ENCODE measurements at regions not wholly inside any gene's neighbourhood (a gene's known extent, or its start where the extent isn't known, plus 50 kb on each side); places are given as distances from the start of the nearest gene placed in this dataset.

DNA sequence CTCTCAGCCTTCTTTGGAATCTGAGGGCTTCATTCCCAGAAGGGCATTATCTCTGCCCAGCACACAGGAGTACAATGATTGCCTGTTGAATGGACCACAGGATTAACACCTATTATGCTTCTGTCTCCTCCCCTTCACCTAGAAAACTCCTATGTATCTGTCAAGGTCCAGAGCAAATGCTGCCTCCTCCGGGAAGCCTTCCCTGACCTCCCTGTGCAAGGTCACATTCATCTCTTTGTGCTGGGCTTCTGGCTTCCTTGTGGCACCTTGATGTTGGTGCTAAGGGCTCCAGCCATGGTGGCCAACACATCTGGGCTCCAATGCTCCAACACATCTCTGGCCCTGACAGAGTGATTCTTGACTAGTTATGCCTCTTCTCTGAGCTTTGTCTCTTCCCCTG, 49.9 kb upstream of the ATP2B2 start:
- DNase-seq (ENCODE audit: low spot score) = no peak

DNA sequence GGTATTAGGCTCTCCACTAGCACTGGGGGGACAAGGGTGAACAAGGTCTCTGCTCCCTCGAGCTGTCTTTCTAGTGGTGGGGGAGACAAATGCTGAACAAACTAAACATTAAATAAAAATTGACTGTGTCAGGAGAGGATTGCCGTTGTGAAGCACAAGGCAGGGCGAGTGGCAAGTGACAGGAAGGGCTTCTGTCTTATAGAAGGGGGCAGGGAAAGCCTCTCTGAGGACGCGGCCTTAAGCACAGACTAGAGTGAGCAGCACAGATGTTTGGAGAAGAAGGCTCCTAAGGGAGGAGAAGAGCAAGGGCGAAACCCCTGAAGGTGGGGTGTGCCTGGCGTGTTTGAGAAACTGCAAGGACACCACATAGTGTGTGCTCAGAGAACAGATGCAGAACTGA, 50.9 kb upstream of the ATP2B2 start:
- DNase-seq (ENCODE audit: low spot score) = no peak

DNA sequence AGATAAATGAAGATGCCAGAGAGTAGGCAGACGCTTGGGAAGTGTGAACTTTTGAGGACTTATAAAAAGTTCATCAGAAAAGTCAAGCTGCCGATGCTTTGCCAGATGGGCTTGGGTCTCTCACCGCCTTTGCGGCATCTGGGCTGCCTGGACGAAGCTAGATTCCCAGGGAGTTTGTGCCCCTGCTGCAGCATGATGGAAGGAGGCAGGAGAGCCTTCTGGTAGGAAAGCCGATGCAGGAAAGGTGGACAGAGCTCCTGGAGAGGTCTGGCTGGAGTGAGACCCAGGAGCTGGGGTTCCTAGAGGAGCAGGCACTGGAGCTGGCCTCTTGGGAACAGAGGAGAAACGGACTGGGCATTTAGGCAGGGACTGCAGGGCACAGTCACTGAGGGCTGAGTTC, 51.9 kb upstream of the ATP2B2 start:
- no peak for DNase-seq (ENCODE audit: low spot score)

DNA sequence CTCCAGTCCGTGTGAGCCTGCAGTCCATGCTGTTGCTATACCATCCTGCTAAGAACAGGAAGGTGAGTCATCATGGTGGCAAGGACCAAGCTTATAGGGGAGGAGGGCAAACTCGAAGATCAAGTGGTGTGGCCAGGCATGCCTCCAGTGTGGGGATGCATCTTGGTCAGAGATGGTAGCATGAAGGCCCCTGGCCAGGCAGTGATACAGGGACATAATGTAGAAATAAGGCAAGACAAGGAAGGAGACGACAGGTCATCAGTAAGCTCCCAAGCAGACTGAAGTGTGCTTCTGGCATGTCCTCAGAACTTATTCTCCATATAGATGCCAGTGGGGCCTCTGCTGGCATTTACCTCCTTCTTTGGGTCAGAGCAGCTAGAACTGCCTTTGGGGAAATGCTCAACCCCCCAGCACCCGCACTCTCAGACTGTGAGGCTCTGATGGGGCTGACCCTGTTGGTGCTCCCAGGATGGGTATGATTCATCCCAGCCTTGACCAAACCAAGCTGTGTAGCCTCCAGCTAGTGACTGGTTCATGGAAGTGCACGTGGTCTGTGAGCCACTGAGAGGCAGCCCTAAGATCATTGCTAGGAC, 52.5 kb upstream of the ATP2B2 start:
- DNase-seq (ENCODE audit: low spot score) = no peak

DNA sequence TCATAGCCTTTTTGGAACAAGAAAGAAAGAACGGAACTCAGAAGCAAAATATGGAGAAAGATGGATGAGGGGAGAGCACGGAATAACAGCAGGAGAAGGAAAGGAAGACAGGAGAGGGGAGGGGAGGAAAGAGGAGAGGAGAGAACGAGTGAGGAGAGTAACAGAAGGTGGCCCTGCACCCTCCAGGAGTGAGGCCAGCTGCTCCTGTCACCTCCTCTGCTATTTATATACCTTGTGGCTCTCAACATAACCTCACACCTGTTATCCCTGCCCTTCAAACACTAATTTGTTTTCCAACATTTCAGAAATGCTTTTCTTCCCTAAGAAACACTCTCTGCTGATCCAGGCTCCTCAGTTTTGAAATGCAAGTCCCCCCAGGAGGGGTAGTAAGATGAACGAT, 53.4 kb upstream of the ATP2B2 start:
- no peak for DNase-seq (ENCODE audit: low spot score)

DNA sequence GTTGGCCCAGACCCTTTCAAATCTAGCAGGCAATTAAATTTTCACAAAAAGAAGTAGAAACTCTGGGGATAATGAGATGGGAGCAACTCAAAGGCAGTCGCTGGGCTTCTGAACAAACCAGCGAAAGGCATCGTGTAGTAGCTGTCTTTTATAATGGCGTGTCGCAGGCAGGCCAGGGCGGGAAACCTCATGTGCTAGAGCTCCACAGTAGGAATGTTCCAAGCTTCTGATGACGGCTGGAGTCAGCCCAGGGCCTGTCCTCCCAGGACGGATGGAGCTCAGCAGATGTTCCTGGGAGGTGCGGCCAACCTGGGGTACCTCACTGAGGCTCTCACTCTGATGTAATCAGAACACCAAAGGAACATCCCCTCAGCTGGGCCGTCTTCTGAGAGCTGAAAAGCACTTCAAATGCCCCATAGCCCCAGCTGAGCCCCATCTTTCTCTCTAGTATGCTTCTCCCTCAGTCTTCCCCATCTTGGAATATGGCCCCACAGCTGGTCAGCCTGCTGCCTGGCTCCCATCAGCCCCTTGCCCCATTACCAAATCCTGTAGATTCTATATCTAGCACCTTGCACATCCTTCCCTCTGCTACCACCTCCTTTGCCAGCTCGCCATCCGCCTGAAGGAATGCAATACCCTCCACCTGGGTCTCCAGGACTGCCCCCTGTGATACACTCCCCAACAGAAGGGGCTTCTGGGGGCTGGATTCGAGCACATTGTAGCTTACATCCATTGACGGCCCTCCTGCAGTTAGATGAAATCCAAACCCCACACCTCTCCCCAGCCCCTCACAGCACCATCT, 54.9 kb upstream of the ATP2B2 start:
- no peak for DNase-seq (ENCODE audit: low spot score)

DNA sequence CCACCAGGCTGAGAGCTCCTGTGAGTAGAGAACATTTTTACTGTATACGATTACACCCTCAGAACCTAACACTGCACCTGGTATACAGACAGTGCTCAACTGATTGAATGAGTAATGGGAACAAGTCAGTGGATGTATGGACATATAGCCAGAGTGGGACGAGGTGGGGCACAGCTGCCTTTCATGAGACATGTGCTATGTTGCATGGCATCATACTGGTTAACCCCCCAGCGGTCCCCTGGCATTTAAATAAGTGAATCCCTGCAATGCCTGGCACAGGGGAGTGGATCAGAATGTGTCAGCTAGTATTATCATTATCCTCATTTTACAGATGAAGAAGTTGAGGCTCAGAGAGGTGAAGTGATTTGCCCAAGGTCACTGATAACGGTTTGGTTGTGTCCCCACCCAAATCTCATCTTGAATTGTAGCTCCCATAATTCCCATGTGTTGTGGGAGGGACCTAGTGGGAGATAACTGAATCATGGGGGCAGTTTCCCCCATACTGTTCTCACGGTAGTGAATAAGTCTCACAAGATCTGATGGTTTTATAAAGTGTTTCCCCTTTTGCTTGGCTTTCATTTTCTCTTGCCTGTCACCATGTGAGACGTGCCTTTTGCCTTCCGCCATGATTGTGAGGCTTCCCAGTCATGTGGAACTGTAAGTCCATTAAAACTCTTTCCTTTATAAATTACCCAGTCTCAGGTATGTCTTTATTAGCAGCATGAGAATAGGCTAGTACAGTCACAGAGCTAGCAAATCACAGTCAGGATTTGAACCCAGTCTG, 56.0 kb upstream of the ATP2B2 start:
- DNase-seq (ENCODE audit: low spot score) = no peak

DNA sequence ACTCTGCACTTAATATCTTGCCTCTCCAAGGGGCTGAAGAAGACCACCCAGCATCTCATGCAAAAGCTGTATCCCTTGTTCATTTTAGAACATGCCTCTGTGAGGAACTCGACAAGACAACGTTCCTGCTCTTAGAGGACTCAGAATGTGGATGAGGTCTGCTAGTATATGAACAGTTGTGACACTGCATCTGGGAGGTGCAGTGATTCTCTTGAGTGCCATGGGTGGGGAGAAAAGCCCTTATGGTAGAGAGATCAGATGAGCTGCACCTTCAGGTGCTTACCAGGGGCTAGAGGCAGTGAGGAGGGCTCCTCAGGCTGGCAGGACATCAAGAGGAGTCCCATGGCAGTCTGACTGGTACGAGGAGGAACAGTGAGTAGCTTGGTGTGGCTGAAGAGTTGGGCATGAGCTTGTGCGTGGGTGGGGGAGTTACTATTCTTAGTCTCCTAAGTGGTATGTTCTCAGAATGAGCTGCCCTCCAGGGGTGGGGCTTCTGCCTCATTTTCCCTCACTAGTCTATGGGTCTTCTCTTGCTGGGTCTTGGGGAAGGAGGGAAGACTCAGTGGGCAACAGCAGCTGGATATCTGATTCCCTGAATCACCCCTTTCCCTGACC, 56.7 kb upstream of the ATP2B2 start:
- no peak for DNase-seq (ENCODE audit: low spot score)

DNA sequence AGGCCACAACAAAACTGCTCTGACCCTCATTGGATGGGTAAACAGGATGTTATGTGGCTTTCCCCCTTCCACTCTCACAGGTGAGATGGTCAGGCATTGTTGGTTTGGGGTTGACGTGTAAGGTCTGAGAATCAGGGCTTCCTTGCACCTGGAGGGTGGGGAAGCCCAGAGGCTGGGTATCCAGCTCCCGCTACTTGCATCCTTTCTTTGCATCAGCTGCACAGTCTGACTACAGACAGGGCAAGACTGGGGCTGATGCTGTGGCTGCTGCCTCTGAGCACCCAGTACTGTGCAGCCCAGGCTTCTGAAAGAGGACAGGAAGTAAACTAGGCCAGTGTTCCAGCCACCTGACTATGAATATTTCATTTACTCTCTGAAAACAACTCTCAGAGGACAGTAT, 58.0 kb upstream of the ATP2B2 start:
- DNase-seq (ENCODE audit: low spot score) = no peak

DNA sequence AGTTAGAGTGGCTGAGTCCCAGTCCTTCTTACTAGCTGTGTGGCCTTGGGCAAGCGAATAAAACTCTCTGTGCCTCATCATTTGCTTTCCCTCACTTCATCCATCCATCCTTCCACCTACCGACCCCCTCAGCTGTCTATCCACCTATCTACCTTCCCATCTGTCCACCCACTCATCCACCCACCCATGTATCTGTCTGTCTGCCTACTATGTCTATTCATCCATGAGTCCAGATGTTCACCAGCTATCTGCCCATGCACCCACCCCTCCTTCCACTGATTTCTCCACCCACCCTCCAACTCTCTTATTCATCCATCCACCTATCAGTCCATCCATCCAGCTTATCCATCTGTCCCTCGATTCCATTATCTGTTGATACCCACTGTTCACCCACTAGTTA, 60.4 kb upstream of the ATP2B2 start:
- DNase-seq (ENCODE audit: low spot score) = no peak

DNA sequence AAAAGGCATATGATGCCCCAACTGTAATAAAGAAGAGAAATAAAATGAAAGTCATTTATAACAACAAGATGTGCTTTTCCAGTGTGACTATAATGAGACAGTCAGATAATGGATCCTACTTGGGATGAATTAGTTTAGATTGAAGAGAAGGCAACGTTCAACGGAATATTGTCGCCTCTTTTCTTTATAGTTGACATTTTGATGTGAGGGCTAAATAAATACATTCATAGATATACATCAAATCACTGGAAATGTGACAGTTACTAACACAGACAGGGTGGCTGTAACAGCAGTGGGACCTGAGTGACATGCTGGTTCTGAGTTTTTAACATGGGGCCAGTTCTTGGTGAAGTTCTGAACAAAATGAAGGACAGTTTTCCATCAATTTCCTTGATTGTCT, 61.1 kb upstream of the ATP2B2 start:
- DNase-seq (ENCODE audit: low spot score) = no peak

DNA sequence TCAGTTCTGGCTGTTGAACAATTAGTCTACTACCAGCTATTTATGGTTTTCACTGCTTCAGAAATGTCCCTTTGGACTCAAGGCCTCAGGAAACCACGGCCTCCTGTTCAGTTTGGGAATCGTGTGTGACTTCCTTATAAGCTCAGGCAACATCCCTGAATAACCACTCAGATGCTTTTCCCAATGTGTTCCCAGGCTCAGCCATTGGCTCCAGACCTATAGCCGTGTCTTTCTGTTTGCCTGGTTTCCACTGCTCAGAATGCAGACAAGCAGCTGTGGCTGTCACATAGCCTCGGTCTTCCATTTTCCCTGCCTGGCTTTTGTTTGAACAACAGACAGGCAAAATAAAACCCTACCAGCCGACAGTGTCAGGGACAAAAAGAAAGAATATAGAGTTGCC, 63.2 kb upstream of the ATP2B2 start:
- DNase-seq (ENCODE audit: low spot score) = no peak

DNA sequence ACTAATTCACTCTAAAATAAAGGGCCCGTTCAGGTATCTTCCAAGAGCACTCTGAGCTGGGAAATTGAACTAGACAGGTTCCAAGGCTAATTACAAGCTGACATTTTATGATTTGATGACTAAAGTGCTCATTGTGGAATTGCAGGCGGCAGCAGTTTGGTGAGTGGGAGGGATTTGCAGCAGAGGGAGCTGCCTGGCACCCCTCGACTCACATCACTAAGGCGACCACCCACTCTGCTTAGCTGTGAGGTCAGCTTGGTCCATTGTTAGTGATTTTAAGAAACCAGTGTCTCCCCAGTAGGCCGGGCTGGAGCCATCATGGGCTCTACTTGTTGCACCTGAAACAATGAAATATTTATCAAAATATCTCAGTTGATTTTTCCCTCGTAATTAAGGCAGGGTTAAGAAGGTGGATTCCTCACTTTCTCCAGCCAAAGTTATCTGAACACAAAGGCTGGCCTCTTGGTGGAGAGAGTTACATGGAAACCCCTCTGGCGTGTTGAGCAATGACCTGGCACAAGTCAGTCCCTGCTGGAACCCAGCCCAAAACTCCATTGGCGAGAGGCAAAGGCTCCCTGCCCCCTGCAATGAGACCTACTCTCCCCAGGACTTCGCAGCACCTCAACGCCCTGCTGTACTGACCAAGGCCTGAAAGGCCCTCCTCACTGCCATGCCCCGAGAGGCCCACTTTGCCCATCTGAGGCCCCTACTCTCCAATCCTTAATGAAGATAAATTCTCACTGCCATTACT, 65.0 kb upstream of the ATP2B2 start:
- DNase-seq (ENCODE audit: low spot score) = no peak

DNA sequence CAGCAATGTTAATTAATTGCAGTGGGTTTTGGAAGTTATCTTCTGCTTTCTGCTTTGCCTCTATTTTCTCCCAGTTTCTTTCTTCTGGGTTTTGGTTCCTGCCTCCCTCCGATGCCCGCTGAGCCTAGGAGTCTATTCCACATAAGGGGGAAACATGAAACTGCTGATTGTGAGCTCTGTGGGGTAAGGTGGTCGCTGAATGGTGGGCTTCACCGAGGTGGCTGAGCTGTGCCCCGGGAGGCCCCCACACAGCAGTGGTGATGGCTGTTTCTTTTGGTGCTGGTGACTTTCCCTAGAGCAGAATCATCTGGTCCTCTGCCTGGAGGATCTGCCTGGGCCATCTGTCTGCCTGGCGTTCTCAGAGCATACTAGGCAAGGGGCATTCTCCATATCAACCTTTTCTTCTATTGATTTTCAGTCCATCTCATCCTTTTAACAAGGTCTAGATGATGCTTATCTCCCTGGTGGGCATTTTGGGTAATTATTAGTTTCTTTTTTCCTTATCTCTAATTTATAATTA, 68.8 kb upstream of the ATP2B2 start:
- DNase-seq (ENCODE audit: low spot score) = no peak

DNA sequence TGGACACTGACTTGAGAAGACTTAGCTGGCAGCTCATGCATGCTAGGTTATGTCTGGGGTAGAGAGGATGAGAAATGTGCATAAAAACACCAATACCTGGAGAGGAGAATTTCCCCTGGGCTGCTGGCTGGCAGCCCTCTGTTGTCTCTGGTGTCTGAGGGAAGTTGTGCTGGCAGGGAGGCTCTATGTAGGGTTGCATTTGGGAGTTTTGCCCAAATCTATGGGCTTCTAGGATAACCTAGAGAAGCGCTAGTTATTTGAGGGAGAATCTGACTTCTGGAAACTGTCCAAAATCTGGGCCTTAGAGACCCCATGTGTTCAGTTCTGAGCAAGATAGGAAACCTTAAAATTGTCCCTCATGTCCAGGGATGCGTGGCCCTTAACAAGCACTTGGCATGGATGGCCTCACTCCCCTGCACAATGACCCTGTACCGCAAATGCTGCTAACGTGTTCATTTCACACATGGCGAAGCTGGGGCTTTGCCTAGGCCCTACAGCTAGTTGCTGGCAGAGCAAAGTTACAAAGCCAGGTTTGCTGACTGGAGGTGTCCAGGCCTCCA, 70.3 kb upstream of the ATP2B2 start:
- DNase-seq (ENCODE audit: low spot score) = no peak

DNA sequence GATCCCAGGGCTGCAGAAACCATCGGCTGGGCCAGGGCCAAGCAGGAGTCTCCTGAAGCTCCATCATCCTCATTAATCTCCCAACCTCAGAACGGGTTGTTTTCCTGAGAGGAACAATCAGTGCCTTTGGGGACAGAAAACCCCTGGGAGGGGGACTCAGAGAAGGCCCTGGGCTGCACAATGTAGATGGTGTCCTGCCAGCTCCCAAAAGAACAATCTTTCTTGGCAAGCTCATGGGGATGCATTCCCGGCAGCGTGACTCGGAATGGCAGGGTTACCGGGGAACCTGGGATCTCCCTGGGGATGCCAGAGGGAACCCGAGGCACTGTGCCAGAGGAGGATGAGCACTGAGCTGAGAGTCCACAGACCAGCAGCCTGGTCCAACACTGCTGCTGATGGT, 72.1 kb upstream of the ATP2B2 start:
- DNase-seq (ENCODE audit: low spot score) = no peak

DNA sequence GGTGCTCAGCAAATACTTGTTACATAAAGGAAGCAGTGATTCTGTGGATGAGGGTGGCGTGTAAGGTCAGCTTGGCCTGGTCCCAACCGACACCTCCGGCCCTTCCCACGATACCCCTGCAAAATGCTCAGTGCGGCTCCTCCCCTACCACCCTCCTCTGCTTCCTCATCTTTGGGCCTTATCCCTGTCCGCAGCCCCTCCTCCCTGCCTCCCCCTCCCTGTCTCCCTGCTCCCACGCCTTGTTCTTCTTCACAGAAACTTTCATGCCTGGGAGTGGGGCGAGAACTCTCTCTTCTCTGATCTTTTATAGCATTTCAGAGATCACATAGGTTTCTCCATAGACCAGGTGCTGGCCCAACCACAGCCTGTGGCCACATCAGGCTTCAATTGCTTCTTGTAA, 75.0 kb upstream of the ATP2B2 start:
- no peak for DNase-seq (ENCODE audit: low spot score)

DNA sequence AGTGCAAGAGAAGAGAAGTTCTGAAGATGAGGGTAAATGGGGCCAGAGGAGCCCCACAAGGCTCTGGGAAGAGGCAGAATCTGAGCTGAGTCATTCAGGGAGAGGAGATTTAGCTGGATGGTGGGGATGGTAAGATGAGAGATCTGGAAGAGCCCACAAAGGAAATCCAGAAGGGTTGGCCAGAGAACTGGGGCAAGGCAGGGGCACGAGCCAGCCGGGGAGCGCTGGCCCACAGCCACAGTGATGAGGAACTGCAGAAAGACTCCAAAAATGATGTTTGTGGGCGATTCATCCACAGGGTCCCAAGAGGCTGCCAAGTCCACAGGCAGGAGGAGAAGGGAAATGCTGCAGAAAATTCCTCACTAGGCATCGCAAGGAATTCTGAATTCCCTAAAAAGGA, 75.9 kb upstream of the ATP2B2 start:
- DNase-seq (ENCODE audit: low spot score) = no peak

DNA sequence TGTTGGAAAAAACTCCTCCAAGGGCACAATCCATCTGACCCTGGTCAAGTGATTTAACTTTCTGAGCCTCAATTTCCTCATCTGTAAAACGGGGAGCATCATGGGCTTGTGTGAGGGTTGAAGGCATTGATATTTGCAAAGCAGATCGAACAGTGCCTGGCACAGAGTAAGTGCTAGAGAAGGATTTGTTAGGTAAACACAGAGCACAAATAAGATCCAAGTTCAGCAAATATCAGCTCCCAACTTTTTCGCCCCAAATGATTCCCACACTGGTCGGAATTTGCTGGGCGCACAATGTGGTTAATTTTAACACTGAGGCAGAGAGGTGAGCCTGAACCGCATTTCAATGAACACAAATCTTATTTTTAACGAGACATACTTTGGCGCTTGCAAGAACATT, 76.3 kb upstream of the ATP2B2 start:
- no peak for DNase-seq (ENCODE audit: low spot score)

DNA sequence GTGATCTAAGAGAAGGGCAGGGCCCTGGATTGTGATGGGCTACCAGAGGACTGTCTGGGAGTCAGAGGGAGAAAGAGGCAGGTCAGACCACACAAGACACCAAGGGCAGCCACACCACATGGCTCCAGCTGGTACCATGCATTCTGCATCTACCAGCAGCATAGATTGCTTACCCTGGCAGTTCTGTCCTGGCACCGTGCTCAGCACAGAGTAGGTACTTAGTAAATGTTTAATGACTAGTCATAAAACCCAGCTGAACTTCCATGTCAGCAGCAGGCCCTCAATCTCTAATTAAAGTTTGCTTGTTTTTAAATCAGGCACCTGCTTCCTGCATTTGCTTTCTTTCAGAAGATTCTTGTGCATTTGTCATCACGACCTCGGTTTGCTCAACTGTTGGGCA, 77.3 kb upstream of the ATP2B2 start:
- no peak for DNase-seq (ENCODE audit: low spot score)

Measured in D341Med (cell line).